ENCODE measurements at regions not wholly inside any gene's neighbourhood (a gene's known extent, or its start where the extent isn't known, plus 50 kb on each side); places are given as distances from the start of the nearest gene placed in this dataset.

DNA sequence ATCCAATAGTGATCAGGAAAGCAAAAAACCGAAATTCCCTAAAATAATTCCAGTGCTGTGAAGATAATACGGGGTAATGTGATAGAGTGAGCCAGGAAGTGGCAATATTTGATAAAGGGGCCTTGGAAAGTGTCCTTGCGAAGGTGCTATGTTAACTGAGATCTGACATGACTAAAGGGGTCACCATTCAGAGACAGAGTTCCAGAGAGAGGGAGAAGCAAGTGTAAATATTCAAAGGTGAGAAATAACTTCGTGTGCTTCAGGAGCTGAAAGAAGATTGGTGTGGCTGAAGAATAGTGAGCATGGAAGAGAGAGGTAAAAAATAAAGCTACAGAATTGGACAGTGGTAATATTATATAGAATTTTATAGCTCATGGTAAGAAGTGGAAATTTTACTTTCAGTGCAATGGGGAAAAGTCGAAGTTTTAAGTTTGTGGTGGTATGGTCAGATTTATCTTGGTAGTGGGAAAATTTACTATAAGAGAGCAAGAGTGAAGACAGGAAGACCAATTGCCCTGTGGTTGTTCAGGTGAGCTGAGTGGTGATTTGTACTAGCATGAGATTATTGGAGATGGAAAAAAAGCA is 164.5 kb downstream of the JRKL start:
- no peak overlapping the region for H2AK5ac ChIP-seq (ENCODE audit: low read depth, low read length)
- ATAC-seq (ENCODE audit: low read depth): no peak
- H4K8ac ChIP-seq (ENCODE audit: low read depth in 2 of 2, low read length in 2 of 2): no peak overlapping the region
- no peaks in the 10 kb centered on the region for H3K4me1 ChIP-seq (ENCODE audit: control insufficient read depth, insufficient read depth, low read length)
- no peak for DNase-seq
- no peak overlapping the region for H3K56ac ChIP-seq (ENCODE audit: extremely low read depth, insufficient read depth, low read length)
- no peak overlapping the region for H3K23ac ChIP-seq (ENCODE audit: low read depth, low read length)
- no peak overlapping the region for H3K9ac ChIP-seq (ENCODE audit: low read depth, low read length)
- 40% methylated on average over 1 of the region's 5 CpGs; no CpG with 5 or more reads in 1 of the 2 experiments for WGBS, 2 experiments (ENCODE audit: extremely low coverage in 2 of 2, insufficient read length in 1 of 2)
- BruUV-seq (replicated peaks): no TSS peak
- H2BK5ac ChIP-seq (ENCODE audit: low read depth, low read length, poor library complexity, severe bottlenecking): no peak overlapping the region
- intact Hi-C loops (cut with micrococcal nuclease) (no loop called here), in situ Hi-C loops (cut with MboI; ENCODE audit: low sequenced_read_pairs) (no loop called here), dilution Hi-C loops (cut with HindIII; ENCODE audit: low sequenced_read_pairs, unreplicated experiment) (no loop called here)
- H2AFZ ChIP-seq (replicated peaks; ENCODE audit: low read length, poor library complexity): no peak overlapping the region
- H4K91ac ChIP-seq (ENCODE audit: insufficient read depth, low read depth, low read length): no peak overlapping the region
- no peak overlapping the region for H2AK9ac ChIP-seq (replicated peaks; ENCODE audit: low read depth, low read length, poor library complexity)
- H4K20me1 ChIP-seq (ENCODE audit: insufficient read depth, low read length): no peaks in the 10 kb centered on the region
- H3K36me3 ChIP-seq (ENCODE audit: control insufficient read depth, insufficient read depth, low read length): no peaks in the 10 kb centered on the region
- H3K27me3 ChIP-seq (ENCODE audit: control insufficient read depth, insufficient read depth, low read length): no peaks in the 10 kb centered on the region
- H3K4ac ChIP-seq (ENCODE audit: low read depth, low read length): no peak overlapping the region
- no peak overlapping the region for H2BK15ac ChIP-seq (ENCODE audit: low read depth, low read length)
- CTCF ChIA-PET: interaction anchor here (1.0 kb wide), 1 partner anchor 90 kb away, joined by 3 read pairs; no protein-coding TSS in a partner anchor
- no peaks in the 10 kb centered on the region for H3K9me3 ChIP-seq (ENCODE audit: control insufficient read depth, insufficient read depth, low read length)
- no peaks in the 10 kb centered on the region for H3K79me1 ChIP-seq (ENCODE audit: low read depth in 1 of 2, low read length in 2 of 2)
- no peaks in the 10 kb centered on the region for H3K9me1 ChIP-seq (ENCODE audit: insufficient read depth, low read length)
- H3K4me3 ChIP-seq (ENCODE audit: insufficient read depth, low read depth, low read length): no peak overlapping the region
- H2BK20ac ChIP-seq (ENCODE audit: low read depth, low read length): no peak overlapping the region
- POLR2A ChIA-PET (ENCODE audit: unreplicated experiment): no interaction called here
- no peak overlapping the region for H3K4me2 ChIP-seq (ENCODE audit: low read depth, low read length)
- TF ChIP-seq SMC3 (IDR thresholded peaks at IDR 0.05; ENCODE audit: low read depth, low read length) (no peak), MAZ (IDR thresholded peaks at IDR 0.05; ENCODE audit: borderline replicate concordance, low read depth, low read length) (no peak), MAFK (IDR thresholded peaks at IDR 0.05; ENCODE audit: low read depth, low read length) (no peak), RFX5 (IDR thresholded peaks at IDR 0.05; ENCODE audit: low read depth, low read length) (no peak), RAD21 (IDR thresholded peaks at IDR 0.05; ENCODE audit: low read length) (no peak), USF2 (IDR thresholded peaks at IDR 0.05; ENCODE audit: low read depth, low read length) (no peak), CHD1 (IDR thresholded peaks at IDR 0.05; ENCODE audit: low read depth, low read length) (no peak), NFE2L2 (IDR thresholded peaks at IDR 0.05; ENCODE audit: low read depth, low read length) (no peak), ELK1 (IDR thresholded peaks at IDR 0.05; ENCODE audit: borderline replicate concordance, low read depth, low read length) (no peak), POLR2A (IDR thresholded peaks at IDR 0.05; ENCODE audit: low read depth, low read length) (no peak), MXI1 (IDR thresholded peaks at IDR 0.05; ENCODE audit: borderline replicate concordance, low read depth, low read length) (no peak), RCOR1 (IDR thresholded peaks at IDR 0.05; ENCODE audit: insufficient replicate concordance, low read length) (no peak), BHLHE40 (IDR thresholded peaks at IDR 0.05; ENCODE audit: low read depth, low read length) (no peak), FOS (IDR thresholded peaks at IDR 0.05; ENCODE audit: low read depth, low read length) (no peak), CEBPB (IDR thresholded peaks at IDR 0.05; ENCODE audit: low read depth, low read length) (no peak)
- TF ChIP-seq, protein P1, sequence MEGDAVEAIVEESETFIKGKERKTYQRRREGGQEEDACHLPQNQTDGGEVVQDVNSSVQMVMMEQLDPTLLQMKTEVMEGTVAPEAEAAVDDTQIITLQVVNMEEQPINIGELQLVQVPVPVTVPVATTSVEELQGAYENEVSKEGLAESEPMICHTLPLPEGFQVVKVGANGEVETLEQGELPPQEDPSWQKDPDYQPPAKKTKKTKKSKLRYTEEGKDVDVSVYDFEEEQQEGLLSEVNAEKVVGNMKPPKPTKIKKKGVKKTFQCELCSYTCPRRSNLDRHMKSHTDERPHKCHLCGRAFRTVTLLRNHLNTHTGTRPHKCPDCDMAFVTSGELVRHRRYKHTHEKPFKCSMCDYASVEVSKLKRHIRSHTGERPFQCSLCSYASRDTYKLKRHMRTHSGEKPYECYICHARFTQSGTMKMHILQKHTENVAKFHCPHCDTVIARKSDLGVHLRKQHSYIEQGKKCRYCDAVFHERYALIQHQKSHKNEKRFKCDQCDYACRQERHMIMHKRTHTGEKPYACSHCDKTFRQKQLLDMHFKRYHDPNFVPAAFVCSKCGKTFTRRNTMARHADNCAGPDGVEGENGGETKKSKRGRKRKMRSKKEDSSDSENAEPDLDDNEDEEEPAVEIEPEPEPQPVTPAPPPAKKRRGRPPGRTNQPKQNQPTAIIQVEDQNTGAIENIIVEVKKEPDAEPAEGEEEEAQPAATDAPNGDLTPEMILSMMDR (conservative IDR thresholded peaks at IDR 0.05; ENCODE audit: low read depth, low read length): no peak
- no peak overlapping the region for H3K18ac ChIP-seq (ENCODE audit: low read depth, low read length)
- H2BK120ac ChIP-seq (ENCODE audit: low read depth, low read length): no peak overlapping the region
- H3K27ac ChIP-seq (ENCODE audit: insufficient read depth, low read length): no peak overlapping the region
- no peak overlapping the region for H4K5ac ChIP-seq (ENCODE audit: low read depth, low read length)
- no peak overlapping the region for H3K14ac ChIP-seq (replicated peaks; ENCODE audit: low read depth, low read length)

Data from IMR-90 (cell line).